ENCODE measurements at regions not wholly inside any gene's neighbourhood (a gene's known extent, or its start where the extent isn't known, plus 50 kb on each side); places are given as distances from the start of the nearest gene placed in this dataset.

GRCh38 chr6:155528335-155528734 is 72.7 kb upstream of the NOX3 start:
- no peak for TF ChIP-seq CTCF (IDR thresholded peaks at IDR 0.05; ENCODE audit: low read depth, low read length)
- no peak for TF ChIP-seq MYC (IDR thresholded peaks at IDR 0.05; ENCODE audit: low read depth, low read length)
- TF ChIP-seq POLR2A (IDR thresholded peaks at IDR 0.05; ENCODE audit: extremely low read depth, insufficient read length), result no peak
- TF ChIP-seq MAX (IDR thresholded peaks at IDR 0.05; ENCODE audit: low read depth, low read length), result no peak
